ENCODE measurements at regions not wholly inside any gene's neighbourhood (a gene's known extent, or its start where the extent isn't known, plus 50 kb on each side); places are given as distances from the start of the nearest gene placed in this dataset.

DNA sequence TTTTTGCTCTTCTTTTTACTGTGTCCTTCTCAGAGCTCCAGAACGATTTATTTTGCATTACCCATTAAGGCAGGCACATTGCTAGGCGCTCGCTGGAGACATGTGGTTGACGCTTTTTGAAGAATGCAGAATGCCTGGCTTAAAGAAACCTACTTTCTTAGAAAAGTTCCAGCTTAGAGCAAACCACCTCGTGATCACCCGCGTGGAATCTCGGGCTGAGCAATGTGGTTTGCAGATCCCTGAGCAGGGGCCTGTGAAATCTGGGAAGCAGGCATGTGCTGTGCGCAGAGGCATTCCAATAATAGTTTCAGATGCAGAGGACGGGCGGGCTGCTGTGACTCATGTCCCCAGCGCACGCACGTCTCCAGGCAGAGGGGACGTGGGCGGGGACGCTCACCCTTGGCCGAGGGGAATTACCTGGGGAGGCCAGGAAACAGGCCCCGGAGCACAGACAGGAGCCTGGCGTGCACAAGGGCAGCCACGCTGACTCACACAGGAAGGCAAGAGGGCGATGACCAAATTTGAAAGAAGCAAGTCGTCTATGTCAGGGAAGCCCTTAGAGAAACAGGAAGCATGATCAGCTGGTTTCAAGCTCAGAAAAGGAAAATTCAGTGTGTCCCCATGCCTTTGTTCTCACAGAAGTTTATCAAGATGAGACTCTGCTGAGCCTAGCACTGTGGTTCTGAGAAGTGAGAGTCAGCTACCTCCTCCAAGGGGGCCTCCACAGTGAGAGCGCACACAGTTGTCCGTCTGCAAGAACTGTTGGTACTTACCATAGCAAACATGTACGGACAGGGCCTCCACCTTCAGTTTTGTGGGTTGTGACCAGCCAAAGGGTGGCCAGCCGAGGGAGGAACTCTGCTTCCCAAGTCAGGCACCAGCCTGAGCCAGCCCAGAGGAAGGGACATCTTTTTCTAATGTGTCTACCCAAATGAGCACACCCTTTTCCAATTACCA lies 218.6 kb downstream of the PIK3R1 start:
- ATAC-seq (ENCODE audit: insufficient read depth, low read depth), result peak; percentile 93
- no peaks in the 10 kb centered on the region for H3K36me3 ChIP-seq (ENCODE audit: insufficient read depth, low read length)
- H3K9ac ChIP-seq (ENCODE audit: low read depth, low read length), result no peak overlapping the region
- peak; percentile 71 for DNase-seq
- no peaks in the 10 kb centered on the region for H3K27me3 ChIP-seq (ENCODE audit: insufficient read depth, low read length, poor library complexity)
- no peak overlapping the region for H3K4me3 ChIP-seq (ENCODE audit: low read depth in 1 of 2, low read length in 2 of 2)
- H3K4me1 ChIP-seq (ENCODE audit: insufficient read depth, low read length), result peaks cover 20% of the 10 kb centered on the region
- TF ChIP-seq, protein P1, sequence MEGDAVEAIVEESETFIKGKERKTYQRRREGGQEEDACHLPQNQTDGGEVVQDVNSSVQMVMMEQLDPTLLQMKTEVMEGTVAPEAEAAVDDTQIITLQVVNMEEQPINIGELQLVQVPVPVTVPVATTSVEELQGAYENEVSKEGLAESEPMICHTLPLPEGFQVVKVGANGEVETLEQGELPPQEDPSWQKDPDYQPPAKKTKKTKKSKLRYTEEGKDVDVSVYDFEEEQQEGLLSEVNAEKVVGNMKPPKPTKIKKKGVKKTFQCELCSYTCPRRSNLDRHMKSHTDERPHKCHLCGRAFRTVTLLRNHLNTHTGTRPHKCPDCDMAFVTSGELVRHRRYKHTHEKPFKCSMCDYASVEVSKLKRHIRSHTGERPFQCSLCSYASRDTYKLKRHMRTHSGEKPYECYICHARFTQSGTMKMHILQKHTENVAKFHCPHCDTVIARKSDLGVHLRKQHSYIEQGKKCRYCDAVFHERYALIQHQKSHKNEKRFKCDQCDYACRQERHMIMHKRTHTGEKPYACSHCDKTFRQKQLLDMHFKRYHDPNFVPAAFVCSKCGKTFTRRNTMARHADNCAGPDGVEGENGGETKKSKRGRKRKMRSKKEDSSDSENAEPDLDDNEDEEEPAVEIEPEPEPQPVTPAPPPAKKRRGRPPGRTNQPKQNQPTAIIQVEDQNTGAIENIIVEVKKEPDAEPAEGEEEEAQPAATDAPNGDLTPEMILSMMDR (IDR thresholded peaks at IDR 0.05; ENCODE audit: borderline replicate concordance, extremely low read depth, low read length, poor library complexity, severe bottlenecking), result no peak
- no peak for TF ChIP-seq EZH2 (IDR thresholded peaks at IDR 0.05; ENCODE audit: borderline replicate concordance, low read depth, low read length, severe bottlenecking)
- peak overlapping the region; percentile 3; the same call in 1 of the 2 replicates for H3K4me2 ChIP-seq (ENCODE audit: insufficient read depth, low read length)
- H3K79me2 ChIP-seq (ENCODE audit: insufficient read depth, low read length), result no peaks in the 10 kb centered on the region
- H2AFZ ChIP-seq (ENCODE audit: low read depth, low read length), result peak overlapping the region; percentile 41; the same call in 1 of the 2 replicates
- no peaks in the 10 kb centered on the region for H4K20me1 ChIP-seq (ENCODE audit: insufficient read depth, low read length)
- no peaks in the 10 kb centered on the region for H3K9me3 ChIP-seq (ENCODE audit: insufficient read depth, low read length, severe bottlenecking)
- H3K27ac ChIP-seq (ENCODE audit: low read length), result peak overlapping the region; percentile 61

DNA sequence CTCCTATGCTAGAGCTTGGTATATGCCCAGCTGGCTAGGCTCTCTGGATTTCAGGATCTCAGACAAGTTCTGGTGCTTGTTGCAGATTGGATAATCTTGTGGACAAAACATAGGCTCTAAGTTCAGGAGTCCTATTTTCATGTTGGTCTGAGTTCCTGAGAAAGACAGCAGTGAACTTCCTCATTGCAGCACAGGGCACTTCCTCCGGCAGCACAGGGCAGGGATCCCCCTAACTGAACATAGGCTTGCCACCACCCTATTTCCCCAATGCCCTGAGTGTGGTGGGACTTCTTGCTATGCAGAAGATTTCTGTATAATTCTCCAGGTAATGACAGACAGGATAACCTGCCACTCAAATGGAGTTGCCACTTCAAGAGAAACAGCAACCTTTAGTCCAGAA lies 220.1 kb downstream of the PIK3R1 start:
- Histone ChIP-seq H3K79me2 (ENCODE audit: insufficient read depth, low read length) (no peaks in the 10 kb centered on the region), H3K4me3 (ENCODE audit: low read depth in 1 of 2, low read length in 2 of 2) (no peak overlapping the region), H3K9ac (ENCODE audit: low read depth, low read length) (no peak overlapping the region), H3K27ac (ENCODE audit: low read length) (no peak overlapping the region), H2AFZ (ENCODE audit: low read depth, low read length) (no peak overlapping the region), H3K4me2 (ENCODE audit: insufficient read depth, low read length) (no peak overlapping the region), H4K20me1 (ENCODE audit: insufficient read depth, low read length) (no peaks in the 10 kb centered on the region), H3K4me1 (ENCODE audit: insufficient read depth, low read length) (peaks cover 22% of the 10 kb centered on the region), H3K27me3 (ENCODE audit: insufficient read depth, low read length, poor library complexity) (no peaks in the 10 kb centered on the region), H3K9me3 (ENCODE audit: insufficient read depth, low read length, severe bottlenecking) (no peaks in the 10 kb centered on the region), H3K36me3 (ENCODE audit: insufficient read depth, low read length) (no peaks in the 10 kb centered on the region)
- DNase-seq, result no peak
- ATAC-seq (ENCODE audit: insufficient read depth, low read depth), result no peak
- TF ChIP-seq, protein P1 (IDR thresholded peaks at IDR 0.05; ENCODE audit: borderline replicate concordance, extremely low read depth, low read length, poor library complexity, severe bottlenecking), result no peak
- TF ChIP-seq EZH2 (IDR thresholded peaks at IDR 0.05; ENCODE audit: borderline replicate concordance, low read depth, low read length, severe bottlenecking), result no peak

DNA sequence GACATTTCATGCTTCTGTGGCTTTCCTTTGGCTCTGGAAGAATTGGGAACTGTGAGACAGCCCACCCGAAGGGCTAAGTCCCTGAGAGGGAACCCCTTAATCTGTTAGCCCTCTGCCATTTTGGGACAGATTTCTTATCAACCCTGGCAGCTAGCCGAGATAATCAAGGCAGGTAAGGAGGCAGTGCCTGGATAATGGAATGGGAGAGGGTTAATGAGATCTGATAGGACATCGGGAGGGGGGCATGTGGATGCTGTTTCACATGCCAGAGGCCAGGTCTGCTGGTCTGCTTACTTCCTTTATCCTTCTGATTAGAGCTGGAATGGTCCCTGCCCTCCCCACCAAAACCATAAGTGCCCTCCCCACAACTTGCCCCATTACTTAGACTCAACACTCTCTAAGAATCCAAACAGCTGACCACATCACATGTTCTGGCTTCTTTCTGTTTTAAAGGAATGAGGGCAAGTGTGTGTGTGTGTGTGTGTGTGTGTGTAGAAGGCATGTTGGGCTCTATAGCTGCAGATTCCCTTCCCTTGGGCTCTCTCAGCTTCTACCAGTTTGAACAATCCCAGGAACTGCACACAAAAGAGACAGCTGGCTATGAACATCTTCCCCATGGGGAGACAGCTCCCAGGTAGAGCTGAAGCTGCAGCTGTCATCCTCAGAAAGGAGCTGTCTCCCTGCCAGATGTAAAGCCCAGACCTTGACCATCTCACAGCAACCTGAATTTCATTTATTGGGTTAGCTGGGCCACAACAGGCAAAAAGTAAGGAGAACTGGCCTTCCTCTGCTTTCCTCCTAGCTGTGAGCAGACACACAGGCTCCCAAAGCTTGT lies 221.3 kb downstream of the PIK3R1 start:
- Histone ChIP-seq H3K27ac (ENCODE audit: low read length) (no peak overlapping the region), H3K27me3 (ENCODE audit: insufficient read depth, low read length, poor library complexity) (no peaks in the 10 kb centered on the region), H3K9me3 (ENCODE audit: insufficient read depth, low read length, severe bottlenecking) (no peaks in the 10 kb centered on the region), H3K36me3 (ENCODE audit: insufficient read depth, low read length) (no peaks in the 10 kb centered on the region), H3K9ac (ENCODE audit: low read depth, low read length) (no peak overlapping the region), H3K79me2 (ENCODE audit: insufficient read depth, low read length) (no peaks in the 10 kb centered on the region), H3K4me2 (ENCODE audit: insufficient read depth, low read length) (no peak overlapping the region), H2AFZ (ENCODE audit: low read depth, low read length) (no peak overlapping the region), H3K4me1 (ENCODE audit: insufficient read depth, low read length) (peaks cover 35% of the 10 kb centered on the region), H3K4me3 (ENCODE audit: low read depth in 1 of 2, low read length in 2 of 2) (no peak overlapping the region), H4K20me1 (ENCODE audit: insufficient read depth, low read length) (no peaks in the 10 kb centered on the region)
- DNase-seq, result no peak
- TF ChIP-seq, protein P1 (IDR thresholded peaks at IDR 0.05; ENCODE audit: borderline replicate concordance, extremely low read depth, low read length, poor library complexity, severe bottlenecking), result no peak
- no peak for TF ChIP-seq EZH2 (IDR thresholded peaks at IDR 0.05; ENCODE audit: borderline replicate concordance, low read depth, low read length, severe bottlenecking)
- ATAC-seq (ENCODE audit: insufficient read depth, low read depth), result no peak

Data from DND-41 (cell line).